Astrocyte (in vitro differentiated cells and primary cell): ENCODE measurements at regions not wholly inside any gene's neighbourhood (a gene's known extent, or its start where the extent isn't known, plus 50 kb on each side); places are given as distances from the start of the nearest gene placed in this dataset.

Experiments used
- DNase-seq: peaks from one replicate; pipeline ENCODE4 v3.0.0-alpha.2; 2010; ENCODE audit warnings: low read depth
- FAIRE-seq: peaks from 2 replicates; lab custom pipeline; 2011; peaks lifted over from hg19 to GRCh38; lab: Jason Lieb, UNC
- H2AFZ ChIP-seq: 2 replicates; pipeline ENCODE4 v1.6.0; 2012; ENCODE audit warnings: low read depth, low read length, inconsistent platforms
- H3K27ac ChIP-seq: 2 replicates; pipeline ENCODE4 v1.5.1; 2011; ENCODE audit warnings: low read depth, low read length, inconsistent platforms
- H3K27me3 ChIP-seq: 2 replicates; pipeline ENCODE4 v1.6.0; 2011; ENCODE audit warnings: low read length, inconsistent platforms; ENCODE audit not compliant: insufficient read depth
- H3K36me3 ChIP-seq: 2 replicates; pipeline ENCODE4 v1.5.1; 2011; ENCODE audit warnings: low read length, inconsistent platforms; ENCODE audit not compliant: insufficient read depth
- H3K4me1 ChIP-seq: 2 replicates; pipeline ENCODE4 v1.5.1; 2011; ENCODE audit warnings: low read length, inconsistent platforms; ENCODE audit not compliant: insufficient read depth
- H3K4me2 ChIP-seq: 2 replicates; pipeline ENCODE4 v1.6.0; 2012; ENCODE audit warnings: low read length, inconsistent platforms
- H3K4me3 ChIP-seq: 2 replicates; pipeline ENCODE4 v1.5.1; 2011; ENCODE audit warnings: low read depth, mild to moderate bottlenecking, low read length, inconsistent platforms; ENCODE audit not compliant: insufficient read depth
- H3K79me2 ChIP-seq: 2 replicates; pipeline ENCODE4 v1.6.0; 2012; ENCODE audit warnings: mild to moderate bottlenecking, low read length, inconsistent platforms; ENCODE audit not compliant: insufficient read depth
- H3K9ac ChIP-seq: 2 replicates; pipeline ENCODE4 v1.6.0; 2012; ENCODE audit warnings: mild to moderate bottlenecking, low read length, inconsistent platforms
- H3K9me3 ChIP-seq: 2 replicates; pipeline ENCODE4 v1.5.1; 2012; ENCODE audit warnings: low read depth, mild to moderate bottlenecking, low read length, inconsistent platforms; ENCODE audit not compliant: insufficient read depth
- H4K20me1 ChIP-seq: 2 replicates; pipeline ENCODE4 v1.6.0; 2012; ENCODE audit warnings: low read length, inconsistent platforms; ENCODE audit not compliant: insufficient read depth
- H3K27ac Mint-ChIP-seq: one replicate; pipeline ENCODE4 v1.8.0; 2021; ENCODE audit warnings: mild to moderate bottlenecking, mixed read lengths; ENCODE audit not compliant: unreplicated experiment
- H3K27me3 Mint-ChIP-seq: one replicate; pipeline ENCODE4 v1.8.0; 2021; ENCODE audit warnings: low read depth, mixed read lengths; ENCODE audit not compliant: unreplicated experiment
- H3K36me3 Mint-ChIP-seq: one replicate; pipeline ENCODE4 v1.8.0; 2021; ENCODE audit warnings: low read depth, mixed read lengths; ENCODE audit not compliant: unreplicated experiment
- H3K4me1 Mint-ChIP-seq: one replicate; pipeline ENCODE4 v1.8.0; 2021; ENCODE audit warnings: low read depth, mixed read lengths; ENCODE audit not compliant: unreplicated experiment
- H3K4me3 Mint-ChIP-seq: one replicate; pipeline ENCODE4 v1.8.0; 2021; ENCODE audit warnings: mild to moderate bottlenecking, moderate library complexity, mixed read lengths; ENCODE audit not compliant: unreplicated experiment
- H3K9me3 Mint-ChIP-seq: one replicate; pipeline ENCODE4 v1.8.0; 2021; ENCODE audit warnings: mild to moderate bottlenecking, mixed read lengths; ENCODE audit not compliant: unreplicated experiment
- EZH2 ChIP-seq: IDR thresholded peaks from 2 replicates; pipeline ENCODE4 v1.6.1; 2012; ENCODE audit warnings: mild to moderate bottlenecking, low read length, inconsistent platforms; ENCODE audit not compliant: insufficient read depth
- TF ChIP-seq, protein P1 (sequence below): IDR thresholded peaks from 2 replicates; pipeline ENCODE4 v1.5.1; 2011; ENCODE audit warnings: low read depth, mild to moderate bottlenecking, inconsistent platforms, low read length, moderate library complexity; ENCODE audit not compliant: insufficient read depth

DNA sequence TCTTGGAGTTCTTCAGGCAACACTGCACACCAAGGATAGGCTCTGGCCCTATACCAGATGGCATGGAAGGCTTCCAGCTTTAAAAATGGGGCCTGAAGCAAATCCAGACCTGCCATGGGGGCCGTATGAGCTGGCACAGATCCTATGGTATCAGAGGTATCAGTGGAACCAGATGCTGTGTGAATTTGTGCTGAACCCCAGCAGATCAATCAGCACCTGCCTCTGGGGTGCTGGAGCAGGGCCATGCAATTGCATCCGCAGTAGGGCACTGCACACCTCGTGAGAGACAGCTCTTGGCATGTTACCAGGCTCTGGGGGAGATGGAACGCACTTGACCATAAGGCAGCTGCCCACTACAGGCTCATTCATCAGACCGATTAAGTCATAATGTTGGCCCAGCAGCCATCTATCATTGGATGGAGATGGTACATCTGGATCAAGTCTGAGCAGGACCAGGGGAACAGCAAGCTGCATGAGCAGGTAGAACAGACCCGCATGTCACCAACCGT is 221.5 kb downstream of the MYLK4 start:
- no peak for DNase-seq
- Mint-ChIP-seq H3K9me3 (peaks cover 6% of the 10 kb centered on the region), H3K27me3 (peaks cover 20% of the 10 kb centered on the region), H3K4me3 (no peak overlapping the region), H3K27ac (no peak overlapping the region), H3K4me1 (no peaks in the 10 kb centered on the region), H3K36me3 (no peaks in the 10 kb centered on the region)
- no peak for FAIRE-seq
- no peaks in the 10 kb centered on the region for H3K36me3 ChIP-seq
- no peaks in the 10 kb centered on the region for H3K79me2 ChIP-seq
- H3K4me3 ChIP-seq, result no peak overlapping the region
- TF ChIP-seq, protein P1, sequence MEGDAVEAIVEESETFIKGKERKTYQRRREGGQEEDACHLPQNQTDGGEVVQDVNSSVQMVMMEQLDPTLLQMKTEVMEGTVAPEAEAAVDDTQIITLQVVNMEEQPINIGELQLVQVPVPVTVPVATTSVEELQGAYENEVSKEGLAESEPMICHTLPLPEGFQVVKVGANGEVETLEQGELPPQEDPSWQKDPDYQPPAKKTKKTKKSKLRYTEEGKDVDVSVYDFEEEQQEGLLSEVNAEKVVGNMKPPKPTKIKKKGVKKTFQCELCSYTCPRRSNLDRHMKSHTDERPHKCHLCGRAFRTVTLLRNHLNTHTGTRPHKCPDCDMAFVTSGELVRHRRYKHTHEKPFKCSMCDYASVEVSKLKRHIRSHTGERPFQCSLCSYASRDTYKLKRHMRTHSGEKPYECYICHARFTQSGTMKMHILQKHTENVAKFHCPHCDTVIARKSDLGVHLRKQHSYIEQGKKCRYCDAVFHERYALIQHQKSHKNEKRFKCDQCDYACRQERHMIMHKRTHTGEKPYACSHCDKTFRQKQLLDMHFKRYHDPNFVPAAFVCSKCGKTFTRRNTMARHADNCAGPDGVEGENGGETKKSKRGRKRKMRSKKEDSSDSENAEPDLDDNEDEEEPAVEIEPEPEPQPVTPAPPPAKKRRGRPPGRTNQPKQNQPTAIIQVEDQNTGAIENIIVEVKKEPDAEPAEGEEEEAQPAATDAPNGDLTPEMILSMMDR, result no peak
- no peak for TF ChIP-seq EZH2
- H2AFZ ChIP-seq, result no peak overlapping the region
- H3K9ac ChIP-seq, result no peak overlapping the region
- H3K27ac ChIP-seq, result no peak overlapping the region
- no peak overlapping the region for H3K4me2 ChIP-seq
- H4K20me1 ChIP-seq, result peaks cover 4% of the 10 kb centered on the region
- peaks cover 33% of the 10 kb centered on the region for H3K27me3 ChIP-seq
- no peaks in the 10 kb centered on the region for H3K9me3 ChIP-seq
- peaks cover 7% of the 10 kb centered on the region for H3K4me1 ChIP-seq

DNA sequence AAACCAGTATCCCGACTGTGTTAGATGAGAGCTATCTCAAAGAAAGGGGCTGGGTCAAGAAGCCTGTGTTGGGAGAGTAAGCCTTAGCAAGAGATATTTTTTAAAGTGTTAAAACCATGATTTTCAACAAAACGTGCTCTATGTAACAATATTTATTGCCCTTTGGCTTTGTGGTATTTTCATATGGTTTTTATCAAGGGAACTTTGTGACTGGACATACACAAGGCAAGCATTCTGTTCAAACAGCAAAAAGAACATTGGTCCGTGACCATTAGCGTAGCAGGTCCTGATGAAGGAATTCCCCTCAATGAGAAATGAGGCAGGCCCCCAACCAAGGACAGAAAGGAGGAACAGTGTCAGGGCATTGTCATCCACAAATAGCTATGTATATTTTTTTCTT is 222.6 kb downstream of the MYLK4 start:
- Histone ChIP-seq H3K79me2 (no peaks in the 10 kb centered on the region), H3K27me3 (peaks cover 33% of the 10 kb centered on the region), H3K4me1 (peaks cover 7% of the 10 kb centered on the region), H4K20me1 (peaks cover 4% of the 10 kb centered on the region), H3K4me3 (no peak overlapping the region), H3K4me2 (no peak overlapping the region), H3K27ac (no peak overlapping the region), H3K36me3 (no peaks in the 10 kb centered on the region), H2AFZ (no peak overlapping the region), H3K9ac (no peak overlapping the region), H3K9me3 (no peaks in the 10 kb centered on the region)
- Mint-ChIP-seq H3K36me3 (no peaks in the 10 kb centered on the region), H3K27ac (no peak overlapping the region), H3K4me3 (no peak overlapping the region), H3K9me3 (peaks cover 6% of the 10 kb centered on the region), H3K27me3 (peaks cover 19% of the 10 kb centered on the region), H3K4me1 (no peaks in the 10 kb centered on the region)
- FAIRE-seq, result no peak
- DNase-seq, result no peak
- TF ChIP-seq, protein P1, result no peak
- TF ChIP-seq EZH2, result no peak

DNA sequence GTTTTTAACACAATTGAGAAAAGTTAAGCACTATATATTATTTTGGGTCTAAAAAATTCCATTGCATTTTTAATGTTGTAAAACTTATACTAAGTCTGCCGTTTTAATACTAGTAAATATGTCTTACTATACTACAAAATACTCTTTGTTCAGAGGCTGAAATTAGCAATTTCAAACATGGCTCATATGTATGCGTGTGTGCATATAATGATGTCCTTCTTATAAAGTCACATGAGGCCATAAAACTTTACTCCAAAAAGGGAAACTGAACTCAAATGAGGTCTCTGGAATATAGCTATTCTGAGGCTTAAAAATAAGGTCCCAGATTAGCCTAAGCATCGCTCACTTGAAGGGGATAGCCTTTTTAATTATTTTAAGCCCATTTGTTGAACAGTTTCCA is 224.0 kb downstream of the MYLK4 start:
- FAIRE-seq, result no peak
- Histone ChIP-seq H3K4me3 (no peak overlapping the region), H3K79me2 (no peaks in the 10 kb centered on the region), H3K27ac (no peak overlapping the region), H3K4me1 (peaks cover 10% of the 10 kb centered on the region), H3K9me3 (no peaks in the 10 kb centered on the region), H3K4me2 (no peak overlapping the region), H3K9ac (no peak overlapping the region), H4K20me1 (peaks cover 4% of the 10 kb centered on the region), H3K36me3 (no peaks in the 10 kb centered on the region), H2AFZ (no peak overlapping the region), H3K27me3 (peaks cover 33% of the 10 kb centered on the region)
- H3K4me1 Mint-ChIP-seq, result peaks cover 6% of the 10 kb centered on the region
- H3K27ac Mint-ChIP-seq, result no peak overlapping the region
- H3K36me3 Mint-ChIP-seq, result no peaks in the 10 kb centered on the region
- no peak overlapping the region for H3K4me3 Mint-ChIP-seq
- no peak for DNase-seq
- H3K27me3 Mint-ChIP-seq, result peaks cover 19% of the 10 kb centered on the region
- no peak for TF ChIP-seq EZH2
- TF ChIP-seq, protein P1, result no peak
- H3K9me3 Mint-ChIP-seq, result peaks cover 8% of the 10 kb centered on the region
